Lung (tissue), 11 donors: ENCODE measurements at regions not wholly inside any gene's neighbourhood (a gene's known extent, or its start where the extent isn't known, plus 50 kb on each side); places are given as distances from the start of the nearest gene placed in this dataset.

ENCODE experiments used
- ATAC-seq: fragments of 200-7000 bp; cut with Tn5 transposase; one replicate; pipeline ENCODE4 v1.9.1; 2020; ENCODE audit warnings: moderate number of reproducible peaks; ENCODE audit not compliant: insufficient read depth, low FRiP score
- DNase-seq, 3 donors: peaks; one replicate each; pipeline ENCODE4 v3.0.0-alpha.2; 2013 to 2017
- H3K27ac ChIP-seq, 2 donors: one replicate each; pipeline ENCODE4 v1.5.1; 2013; ENCODE audit warnings: mild to moderate bottlenecking in 2 of 2, moderate library complexity in 2 of 2, control low read depth in 1 of 2, inconsistent platforms in 1 of 2, low read depth in 1 of 2, low read length in 1 of 2
- H3K27me3 ChIP-seq, 3 donors: one replicate each; pipeline ENCODE4 v1.5.1; 2013; ENCODE audit warnings: low read length in 2 of 3; ENCODE audit not compliant: control insufficient read depth in 3 of 3, insufficient read depth in 3 of 3
- H3K36me3 ChIP-seq, 4 donors: one replicate each; pipeline ENCODE4 v1.5.1; 2013; ENCODE audit warnings: low read length in 4 of 4, mild to moderate bottlenecking in 1 of 4, moderate library complexity in 1 of 4; ENCODE audit not compliant: control insufficient read depth in 4 of 4, insufficient read depth in 4 of 4
- H3K4me1 ChIP-seq, 5 donors: one replicate each; pipeline ENCODE4 v1.5.1; 2013; ENCODE audit warnings: low read length in 5 of 5, mild to moderate bottlenecking in 2 of 5, moderate library complexity in 1 of 5; ENCODE audit not compliant: control insufficient read depth in 5 of 5, insufficient read depth in 5 of 5
- H3K4me3 ChIP-seq: one replicate; pipeline ENCODE4 v1.5.1; 2013; ENCODE audit warnings: mild to moderate bottlenecking, control low read depth, moderate library complexity
- H3K9ac ChIP-seq, 2 donors: one replicate each; pipeline ENCODE4 v1.5.1; 2013; ENCODE audit warnings: low read length in 2 of 2, control low read depth in 1 of 2; ENCODE audit not compliant: insufficient read depth in 1 of 2
- H3K9me3 ChIP-seq, 4 donors: one replicate each; pipeline ENCODE4 v1.5.1; 2013; ENCODE audit warnings: low read length in 3 of 4, mild to moderate bottlenecking in 1 of 4, moderate library complexity in 1 of 4; ENCODE audit not compliant: control insufficient read depth in 4 of 4, insufficient read depth in 3 of 4
- WGBS, 2 donors: extraction: QIAGEN DNeasy Blood & Tissue Kit; methylation state at CpG; one replicate each; pipeline ENCODE4 v1.1.7; 2013; 5-methylcytosine and 5-hydroxymethylcytosine counted together
- TF ChIP-seq, protein P1 (sequence below): IDR thresholded peaks from 2 replicates; pipeline ENCODE4 v1.5.1; 2012; ENCODE audit warnings: mild to moderate bottlenecking; ENCODE audit errors: control extremely low read depth, extremely low read depth
- donor health status: control.
- donor health status: control.
- donor health status: Bipolar disorder and iron deficiency.
- donor health status: healthy.
- donor health status: DM: yes; HTN: yes; CAD: no.

DNA sequence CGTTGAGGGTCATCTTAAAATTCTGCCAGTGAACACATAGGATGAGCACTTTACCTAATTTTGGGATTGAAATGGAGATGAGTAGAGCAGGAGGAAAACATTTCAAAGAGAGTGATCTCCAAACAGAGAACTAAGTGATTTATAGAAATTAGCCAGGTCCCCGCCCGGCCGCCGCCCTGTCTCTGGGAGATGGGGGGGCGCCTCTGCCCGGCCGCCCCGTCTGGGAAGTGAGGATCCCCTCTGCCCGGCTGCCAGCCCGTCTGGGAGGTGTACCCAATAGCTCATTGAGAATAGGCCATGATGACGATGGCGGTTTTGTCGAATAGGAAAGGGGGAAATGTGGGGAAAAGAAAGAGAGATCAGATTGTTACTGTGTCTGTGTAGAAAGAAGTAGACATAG, 276.7 kb upstream of the C11orf87 start:
- H3K27ac ChIP-seq, result no peak overlapping the region
- H3K4me1 ChIP-seq, result peaks cover 0 to 3% (median 0%) of the 10 kb centered on the region in 5 donors
- TF ChIP-seq, protein P1, sequence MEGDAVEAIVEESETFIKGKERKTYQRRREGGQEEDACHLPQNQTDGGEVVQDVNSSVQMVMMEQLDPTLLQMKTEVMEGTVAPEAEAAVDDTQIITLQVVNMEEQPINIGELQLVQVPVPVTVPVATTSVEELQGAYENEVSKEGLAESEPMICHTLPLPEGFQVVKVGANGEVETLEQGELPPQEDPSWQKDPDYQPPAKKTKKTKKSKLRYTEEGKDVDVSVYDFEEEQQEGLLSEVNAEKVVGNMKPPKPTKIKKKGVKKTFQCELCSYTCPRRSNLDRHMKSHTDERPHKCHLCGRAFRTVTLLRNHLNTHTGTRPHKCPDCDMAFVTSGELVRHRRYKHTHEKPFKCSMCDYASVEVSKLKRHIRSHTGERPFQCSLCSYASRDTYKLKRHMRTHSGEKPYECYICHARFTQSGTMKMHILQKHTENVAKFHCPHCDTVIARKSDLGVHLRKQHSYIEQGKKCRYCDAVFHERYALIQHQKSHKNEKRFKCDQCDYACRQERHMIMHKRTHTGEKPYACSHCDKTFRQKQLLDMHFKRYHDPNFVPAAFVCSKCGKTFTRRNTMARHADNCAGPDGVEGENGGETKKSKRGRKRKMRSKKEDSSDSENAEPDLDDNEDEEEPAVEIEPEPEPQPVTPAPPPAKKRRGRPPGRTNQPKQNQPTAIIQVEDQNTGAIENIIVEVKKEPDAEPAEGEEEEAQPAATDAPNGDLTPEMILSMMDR, result no peak
- no peak for DNase-seq
- no peaks in the 10 kb centered on the region for H3K36me3 ChIP-seq
- peaks cover 0 to 2% (median 0%) of the 10 kb centered on the region in 3 donors for H3K27me3 ChIP-seq
- no peak overlapping the region for H3K9ac ChIP-seq
- no peak overlapping the region for H3K4me3 ChIP-seq
- H3K9me3 ChIP-seq, result peaks cover 0 to 2% (median 0%) of the 10 kb centered on the region in 4 donors
- WGBS, 2 donors, result 92 to 96% methylated on average over 14 of the region's 14 CpGs
- no peak for ATAC-seq

DNA sequence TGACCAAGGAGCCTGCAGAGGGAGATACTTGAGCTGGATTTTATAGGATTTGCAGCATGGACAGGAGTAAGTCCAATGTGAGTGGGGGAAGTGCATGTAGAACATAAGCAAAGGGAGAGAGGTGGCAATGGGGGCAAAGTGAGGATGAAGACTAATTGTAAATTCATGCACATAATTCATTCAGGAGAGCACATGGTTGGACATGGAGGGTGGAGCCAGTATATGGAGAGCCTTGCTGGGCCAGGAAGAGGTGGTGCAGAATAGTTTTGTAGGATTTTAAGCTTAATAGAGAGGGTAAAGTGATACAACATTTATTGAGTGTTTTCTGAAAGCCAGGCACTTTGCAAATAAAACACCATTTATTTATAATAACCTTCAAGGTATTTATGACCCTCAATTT, 274.3 kb upstream of the C11orf87 start:
- H3K36me3 ChIP-seq, result no peaks in the 10 kb centered on the region
- H3K9ac ChIP-seq, result no peak overlapping the region
- TF ChIP-seq, protein P1, result no peak
- no peak overlapping the region for H3K4me3 ChIP-seq
- no peaks in the 10 kb centered on the region for H3K4me1 ChIP-seq
- DNase-seq, result no peak
- no peak for ATAC-seq
- no peak overlapping the region for H3K27ac ChIP-seq
- H3K9me3 ChIP-seq, result no peaks in the 10 kb centered on the region
- peaks cover 0 to 2% (median 0%) of the 10 kb centered on the region in 3 donors for H3K27me3 ChIP-seq

DNA sequence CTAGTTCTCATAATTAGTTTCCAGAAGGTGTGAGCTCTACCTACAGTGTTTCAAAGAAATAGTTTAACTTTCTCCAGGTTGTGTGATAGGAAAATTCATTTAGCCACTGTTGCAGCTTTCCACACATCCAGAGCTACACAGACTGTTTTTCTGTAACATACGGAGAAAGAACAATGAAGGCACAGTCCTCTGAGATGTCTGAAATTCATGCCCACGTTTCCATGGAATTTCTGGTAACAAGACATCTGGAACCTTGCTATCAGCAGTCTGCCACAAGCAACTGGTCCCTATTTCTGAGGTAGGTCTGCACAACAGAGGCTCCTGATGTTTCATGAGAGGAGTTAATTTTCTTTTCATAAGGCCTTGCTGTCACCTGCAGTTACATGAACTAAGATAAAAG, 273.3 kb upstream of the C11orf87 start:
- DNase-seq (no peak), ATAC-seq (no peak)
- Histone ChIP-seq H3K4me3 (no peak overlapping the region), H3K9me3 (no peaks in the 10 kb centered on the region), H3K27me3 (peaks cover 0 to 2% (median 0%) of the 10 kb centered on the region in 3 donors), H3K4me1 (no peaks in the 10 kb centered on the region), H3K27ac (no peak overlapping the region), H3K36me3 (no peaks in the 10 kb centered on the region), H3K9ac (no peak overlapping the region)
- TF ChIP-seq, protein P1, result no peak
- WGBS, 2 donors, result 75 to 77% methylated on average over 2 of the region's 2 CpGs

DNA sequence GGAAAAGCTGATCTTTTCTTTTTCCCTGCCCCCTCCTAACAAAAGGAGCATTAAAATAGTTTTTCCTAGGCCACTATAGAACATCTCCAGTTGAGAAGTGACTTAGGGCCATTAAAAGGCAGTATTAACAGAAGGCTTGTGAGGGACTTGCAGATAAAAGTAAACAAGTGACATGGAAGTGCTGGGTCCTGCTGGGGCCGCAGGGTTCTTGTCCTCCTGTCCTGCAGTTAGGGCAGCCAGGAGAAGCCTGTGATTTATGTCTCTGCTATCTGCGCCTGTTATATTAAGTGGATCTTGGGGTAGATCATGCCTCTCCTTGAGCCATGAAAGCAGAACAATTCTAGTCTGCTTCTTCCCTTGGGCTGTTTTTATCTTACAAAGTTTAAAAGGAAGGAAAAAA, 271.4 kb upstream of the C11orf87 start:
- Histone ChIP-seq H3K9me3 (no peaks in the 10 kb centered on the region), H3K9ac (no peak overlapping the region), H3K27ac (no peak overlapping the region), H3K4me3 (no peak overlapping the region), H3K36me3 (no peaks in the 10 kb centered on the region), H3K4me1 (no peaks in the 10 kb centered on the region), H3K27me3 (peaks cover 0 to 2% (median 0%) of the 10 kb centered on the region in 3 donors)
- DNase-seq (no peak), ATAC-seq (no peak)
- TF ChIP-seq, protein P1, result no peak
- 57 to 78% methylated on average over 2 of the region's 2 CpGs for WGBS, 2 donors
